GM12878 (cell line): ENCODE measurements at regions not wholly inside any gene's neighbourhood (a gene's known extent, or its start where the extent isn't known, plus 50 kb on each side); places are given as distances from the start of the nearest gene placed in this dataset.

Experiments used
- ATAC-seq: fragments of 200-7000 bp; cut with Tn5 transposase; 3 replicates; pipeline ENCODE4 v1.9.1; 2020; ENCODE audit warnings: mild to moderate bottlenecking, moderate library complexity
- BruUV-seq: library from RNA; stranded (reverse); fragments of 400-500 nt; replicated peaks from 2 replicates; lab custom pipeline; 2021; lab: Mats Ljungman, UMichigan
- CTCF ChIA-PET: fragments of 300-600 bp; sonication (Branson Sonifier 250); formaldehyde crosslinking; extraction: SDS; loops from one replicate; lab custom pipeline; 2021; ENCODE audit warnings: inconsistent platforms; lab: Yijun Ruan, JAX
- POLR2A ChIA-PET: fragments of 350-600 bp; formaldehyde crosslinking; extraction: SDS; loops from one replicate; lab custom pipeline; 2021; ENCODE audit warnings: inconsistent platforms; lab: Charles Lee
- RAD21 ChIA-PET: fragments of 300-600 bp; sonication (Branson Sonifier 250); formaldehyde crosslinking; loops from one replicate; lab custom pipeline; 2023; ENCODE audit warnings: antibody characterized with exemption; ENCODE audit not compliant: unreplicated experiment; lab: Charles Lee
- SMC1A ChIA-PET: fragments of 300-600 bp; sonication (Branson Sonifier 250); formaldehyde crosslinking; loops from one replicate; lab custom pipeline; 2023; ENCODE audit not compliant: unreplicated experiment, uncharacterized antibody; lab: Charles Lee
- DNase-seq: peaks from one replicate; pipeline ENCODE4 v3.0.0-alpha.2; 2011; ENCODE audit warnings: low read depth, low spot score
- FAIRE-seq: peaks from 3 replicates; lab custom pipeline; 2011; peaks lifted over from hg19 to GRCh38; lab: Jason Lieb, UNC
- H2AFZ ChIP-seq: 2 replicates; pipeline ENCODE4 v1.6.0; 2011; ENCODE audit warnings: low read depth, low read length, control low read depth; ENCODE audit not compliant: control insufficient read depth
- H3K27ac ChIP-seq: 2 replicates; pipeline ENCODE4 v1.5.1; 2011; ENCODE audit warnings: control low read depth; ENCODE audit not compliant: control insufficient read depth, insufficient read depth
- H3K27me3 ChIP-seq, 2 experiments: replicated peaks in 1 of 2; 2 replicates each; pipeline versions ENCODE4 v1.6.0 to v1.6.1; 2011; ENCODE audit warnings: low read length in 1 of 2; ENCODE audit not compliant: control insufficient read depth in 2 of 2, insufficient read depth in 2 of 2
- H3K36me3 ChIP-seq, 2 experiments: 2 replicates each; pipeline ENCODE4 v1.5.1; 2011; ENCODE audit warnings: low read length in 1 of 2; ENCODE audit not compliant: control insufficient read depth in 2 of 2, insufficient read depth in 2 of 2
- H3K4me1 ChIP-seq: 2 replicates; pipeline ENCODE4 v1.6.1; 2011; ENCODE audit warnings: mild to moderate bottlenecking, low read length, moderate library complexity, mixed read lengths; ENCODE audit not compliant: control insufficient read depth, insufficient read depth
- H3K4me2 ChIP-seq: 2 replicates; pipeline ENCODE4 v1.6.0; 2011; ENCODE audit warnings: control low read depth; ENCODE audit not compliant: control insufficient read depth, insufficient read depth
- H3K4me3 ChIP-seq: fragments of 200-600 bp; sonication (generic); 2 replicates; pipeline ENCODE4 v1.5.1; 2016
- H3K79me2 ChIP-seq: 2 replicates; pipeline ENCODE4 v1.6.0; 2011; ENCODE audit warnings: low read length; ENCODE audit not compliant: control insufficient read depth, insufficient read depth
- H3K9ac ChIP-seq: 2 replicates; pipeline ENCODE4 v1.8.0; 2011; ENCODE audit warnings: low read length, control low read depth, mixed read lengths; ENCODE audit not compliant: control insufficient read depth, insufficient read depth
- H3K9me3 ChIP-seq: replicated peaks from 3 replicates; pipeline ENCODE4 v1.5.1; 2011; ENCODE audit warnings: mild to moderate bottlenecking, low read length; ENCODE audit not compliant: control insufficient read depth, insufficient read depth
- H4K20me1 ChIP-seq: 2 replicates; pipeline ENCODE4 v1.6.0; 2011; ENCODE audit not compliant: control insufficient read depth, insufficient read depth
- ATF7 ChIP-seq: fragments of 450-650 bp; IDR thresholded peaks from 2 replicates; pipeline ENCODE4 v1.6.1; 2016; ENCODE audit warnings: low read depth, mild to moderate bottlenecking
- ESRRA ChIP-seq: IDR thresholded peaks from 2 replicates; pipeline ENCODE4 v1.6.1; 2012; ENCODE audit warnings: mild to moderate bottlenecking, low read length, improper control_type of control experiment
- GATAD2B ChIP-seq: fragments of 450-650 bp; conservative IDR thresholded peaks from 2 replicates; pipeline ENCODE4 v1.6.1; 2017; ENCODE audit warnings: low read depth, mild to moderate bottlenecking, moderate library complexity
- NRF1 ChIP-seq: conservative IDR thresholded peaks from 2 replicates; pipeline ENCODE4 v1.6.1; 2011; ENCODE audit warnings: mild to moderate bottlenecking, low read depth, low read length, improper control_type of control experiment
- POLR2AphosphoS2 ChIP-seq: IDR thresholded peaks from 2 replicates; pipeline ENCODE4 v1.6.1; 2011; ENCODE audit warnings: low read depth, mild to moderate bottlenecking, low read length, improper control_type of control experiment, moderate library complexity
- RUNX3 ChIP-seq: IDR thresholded peaks from 2 replicates; pipeline ENCODE4 v1.6.1; 2012; ENCODE audit warnings: low read length, inconsistent platforms
- SMC3 ChIP-seq: IDR thresholded peaks from 2 replicates; pipeline ENCODE4 v1.6.1; 2011; ENCODE audit warnings: low read length, improper control_type of control experiment, borderline replicate concordance
- SUPT20H ChIP-seq: IDR thresholded peaks from 2 replicates; pipeline ENCODE4 v1.6.1; 2011; ENCODE audit warnings: low read depth, mild to moderate bottlenecking, low read length, moderate library complexity, borderline replicate concordance; ENCODE audit not compliant: control insufficient read depth
- SUZ12 ChIP-seq: fragments of 200-600 bp; sonication (generic); IDR thresholded peaks from one replicate; pipeline ENCODE4 v1.6.1; 2018; ENCODE audit warnings: antibody characterized with exemption, mild to moderate bottlenecking; ENCODE audit not compliant: unreplicated experiment
- ZBED1 ChIP-seq: IDR thresholded peaks from 2 replicates; pipeline ENCODE4 v1.6.1; 2016; ENCODE audit warnings: borderline replicate concordance
- ZNF217 ChIP-seq: fragments of 450-650 bp; IDR thresholded peaks from 2 replicates; pipeline ENCODE4 v1.6.1; 2017; ENCODE audit warnings: antibody characterized with exemption, mild to moderate bottlenecking
- ZNF24 ChIP-seq: fragments of 450-650 bp; IDR thresholded peaks from 2 replicates; pipeline ENCODE4 v1.6.1; 2017; ENCODE audit warnings: antibody characterized with exemption, mild to moderate bottlenecking
- WGBS: methylation state at CpG from one replicate; pipeline ENCODE4 v1.1.6; 2016; ENCODE audit warnings: low lambda C conversion rate; ENCODE audit not compliant: insufficient replicate concordance, insufficient coverage; ENCODE audit errors: missing lambda C conversion rate; 5-methylcytosine and 5-hydroxymethylcytosine counted together
- in situ Hi-C: fragments of 300-500 bp; cut with MboI; formaldehyde crosslinking; loops from 9 replicates; pipeline ENCODE4 v1.14.3; 2018; ENCODE audit warnings: mixed read lengths
- intact Hi-C: fragments of 100-400 bp; cut with micrococcal nuclease; formaldehyde crosslinking; loops from one replicate; pipeline ENCODE4 v1.14.2; 2022; ENCODE audit not compliant: unreplicated experiment
- TF ChIP-seq, protein P1 (sequence below): IDR thresholded peaks from 2 replicates; pipeline ENCODE4 v1.6.1; 2012; ENCODE audit warnings: mild to moderate bottlenecking, low read depth, low read length
- TF ChIP-seq, protein P2 (sequence below): IDR thresholded peaks from 2 replicates; pipeline ENCODE4 v1.6.1; 2012; ENCODE audit warnings: improper control_type of control experiment, low read depth, low read length; ENCODE audit not compliant: insufficient replicate concordance
- TF ChIP-seq, protein P3 (sequence below): IDR thresholded peaks from 2 replicates; pipeline ENCODE4 v1.6.1; 2011; ENCODE audit warnings: borderline replicate concordance, low read depth, mild to moderate bottlenecking, moderate library complexity, mixed read lengths, low read length; ENCODE audit not compliant: insufficient read depth; ENCODE audit errors: extremely low read length

DNA sequence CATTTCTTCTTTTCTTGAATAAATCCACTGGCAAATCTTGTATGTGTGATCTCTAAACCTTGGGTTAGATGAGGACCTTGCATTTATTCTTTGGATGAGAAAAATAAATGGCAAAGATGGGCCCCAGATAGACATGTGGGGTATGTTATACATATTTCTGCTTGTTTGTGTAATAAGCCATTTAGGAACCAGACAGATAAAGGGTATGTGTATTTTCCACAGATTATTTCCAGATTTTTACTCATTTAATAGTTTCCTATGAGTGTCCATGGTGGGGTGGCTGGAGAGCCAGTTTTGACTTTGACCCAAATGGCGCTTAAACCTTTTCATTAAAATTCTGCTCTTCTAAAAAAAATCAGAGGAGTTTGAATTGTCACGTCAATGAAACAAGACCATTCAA, 102.8 kb downstream of the MYCN start:
- Histone ChIP-seq H3K27me3 (no peaks in the 10 kb centered on the region; a peak in 1 of 4 replicates), H4K20me1 (no peaks in the 10 kb centered on the region), H3K9me3 (no peaks in the 10 kb centered on the region), H3K36me3 (no peaks in the 10 kb centered on the region), H3K4me2 (no peak overlapping the region), H2AFZ (no peak overlapping the region), H3K79me2 (no peaks in the 10 kb centered on the region), H3K27ac (no peak overlapping the region), H3K4me3 (no peak overlapping the region), H3K9ac (no peak overlapping the region), H3K4me1 (no peaks in the 10 kb centered on the region)
- 18% methylated on average over 2 of the region's 2 CpGs for WGBS
- POLR2A ChIA-PET, result no interaction called here
- FAIRE-seq (no peak), DNase-seq (no peak), ATAC-seq (no peak)
- no TSS peak for BruUV-seq
- intact Hi-C loops, result no loop called here
- SMC1A ChIA-PET, result no interaction called here
- in situ Hi-C loops, result no loop called here
- CTCF ChIA-PET, result no interaction called here
- RAD21 ChIA-PET, result no interaction called here
- TF ChIP-seq ATF7, result no peak
- TF ChIP-seq GATAD2B, result no peak
- TF ChIP-seq SUZ12, result no peak
- TF ChIP-seq, protein P1, sequence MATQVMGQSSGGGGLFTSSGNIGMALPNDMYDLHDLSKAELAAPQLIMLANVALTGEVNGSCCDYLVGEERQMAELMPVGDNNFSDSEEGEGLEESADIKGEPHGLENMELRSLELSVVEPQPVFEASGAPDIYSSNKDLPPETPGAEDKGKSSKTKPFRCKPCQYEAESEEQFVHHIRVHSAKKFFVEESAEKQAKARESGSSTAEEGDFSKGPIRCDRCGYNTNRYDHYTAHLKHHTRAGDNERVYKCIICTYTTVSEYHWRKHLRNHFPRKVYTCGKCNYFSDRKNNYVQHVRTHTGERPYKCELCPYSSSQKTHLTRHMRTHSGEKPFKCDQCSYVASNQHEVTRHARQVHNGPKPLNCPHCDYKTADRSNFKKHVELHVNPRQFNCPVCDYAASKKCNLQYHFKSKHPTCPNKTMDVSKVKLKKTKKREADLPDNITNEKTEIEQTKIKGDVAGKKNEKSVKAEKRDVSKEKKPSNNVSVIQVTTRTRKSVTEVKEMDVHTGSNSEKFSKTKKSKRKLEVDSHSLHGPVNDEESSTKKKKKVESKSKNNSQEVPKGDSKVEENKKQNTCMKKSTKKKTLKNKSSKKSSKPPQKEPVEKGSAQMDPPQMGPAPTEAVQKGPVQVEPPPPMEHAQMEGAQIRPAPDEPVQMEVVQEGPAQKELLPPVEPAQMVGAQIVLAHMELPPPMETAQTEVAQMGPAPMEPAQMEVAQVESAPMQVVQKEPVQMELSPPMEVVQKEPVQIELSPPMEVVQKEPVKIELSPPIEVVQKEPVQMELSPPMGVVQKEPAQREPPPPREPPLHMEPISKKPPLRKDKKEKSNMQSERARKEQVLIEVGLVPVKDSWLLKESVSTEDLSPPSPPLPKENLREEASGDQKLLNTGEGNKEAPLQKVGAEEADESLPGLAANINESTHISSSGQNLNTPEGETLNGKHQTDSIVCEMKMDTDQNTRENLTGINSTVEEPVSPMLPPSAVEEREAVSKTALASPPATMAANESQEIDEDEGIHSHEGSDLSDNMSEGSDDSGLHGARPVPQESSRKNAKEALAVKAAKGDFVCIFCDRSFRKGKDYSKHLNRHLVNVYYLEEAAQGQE, result no peak
- no peak for TF ChIP-seq ZNF217
- TF ChIP-seq, protein P2, sequence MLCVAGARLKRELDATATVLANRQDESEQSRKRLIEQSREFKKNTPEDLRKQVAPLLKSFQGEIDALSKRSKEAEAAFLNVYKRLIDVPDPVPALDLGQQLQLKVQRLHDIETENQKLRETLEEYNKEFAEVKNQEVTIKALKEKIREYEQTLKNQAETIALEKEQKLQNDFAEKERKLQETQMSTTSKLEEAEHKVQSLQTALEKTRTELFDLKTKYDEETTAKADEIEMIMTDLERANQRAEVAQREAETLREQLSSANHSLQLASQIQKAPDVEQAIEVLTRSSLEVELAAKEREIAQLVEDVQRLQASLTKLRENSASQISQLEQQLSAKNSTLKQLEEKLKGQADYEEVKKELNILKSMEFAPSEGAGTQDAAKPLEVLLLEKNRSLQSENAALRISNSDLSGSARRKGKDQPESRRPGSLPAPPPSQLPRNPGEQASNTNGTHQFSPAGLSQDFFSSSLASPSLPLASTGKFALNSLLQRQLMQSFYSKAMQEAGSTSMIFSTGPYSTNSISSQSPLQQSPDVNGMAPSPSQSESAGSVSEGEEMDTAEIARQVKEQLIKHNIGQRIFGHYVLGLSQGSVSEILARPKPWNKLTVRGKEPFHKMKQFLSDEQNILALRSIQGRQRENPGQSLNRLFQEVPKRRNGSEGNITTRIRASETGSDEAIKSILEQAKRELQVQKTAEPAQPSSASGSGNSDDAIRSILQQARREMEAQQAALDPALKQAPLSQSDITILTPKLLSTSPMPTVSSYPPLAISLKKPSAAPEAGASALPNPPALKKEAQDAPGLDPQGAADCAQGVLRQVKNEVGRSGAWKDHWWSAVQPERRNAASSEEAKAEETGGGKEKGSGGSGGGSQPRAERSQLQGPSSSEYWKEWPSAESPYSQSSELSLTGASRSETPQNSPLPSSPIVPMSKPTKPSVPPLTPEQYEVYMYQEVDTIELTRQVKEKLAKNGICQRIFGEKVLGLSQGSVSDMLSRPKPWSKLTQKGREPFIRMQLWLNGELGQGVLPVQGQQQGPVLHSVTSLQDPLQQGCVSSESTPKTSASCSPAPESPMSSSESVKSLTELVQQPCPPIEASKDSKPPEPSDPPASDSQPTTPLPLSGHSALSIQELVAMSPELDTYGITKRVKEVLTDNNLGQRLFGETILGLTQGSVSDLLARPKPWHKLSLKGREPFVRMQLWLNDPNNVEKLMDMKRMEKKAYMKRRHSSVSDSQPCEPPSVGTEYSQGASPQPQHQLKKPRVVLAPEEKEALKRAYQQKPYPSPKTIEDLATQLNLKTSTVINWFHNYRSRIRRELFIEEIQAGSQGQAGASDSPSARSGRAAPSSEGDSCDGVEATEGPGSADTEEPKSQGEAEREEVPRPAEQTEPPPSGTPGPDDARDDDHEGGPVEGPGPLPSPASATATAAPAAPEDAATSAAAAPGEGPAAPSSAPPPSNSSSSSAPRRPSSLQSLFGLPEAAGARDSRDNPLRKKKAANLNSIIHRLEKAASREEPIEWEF, result no peak
- no peak for TF ChIP-seq SUPT20H
- no peak for TF ChIP-seq ZNF24
- no peak for TF ChIP-seq NRF1
- TF ChIP-seq ZBED1, result no peak
- no peak for TF ChIP-seq RUNX3
- TF ChIP-seq POLR2AphosphoS2, result no peak
- no peak for TF ChIP-seq SMC3
- TF ChIP-seq, protein P3, sequence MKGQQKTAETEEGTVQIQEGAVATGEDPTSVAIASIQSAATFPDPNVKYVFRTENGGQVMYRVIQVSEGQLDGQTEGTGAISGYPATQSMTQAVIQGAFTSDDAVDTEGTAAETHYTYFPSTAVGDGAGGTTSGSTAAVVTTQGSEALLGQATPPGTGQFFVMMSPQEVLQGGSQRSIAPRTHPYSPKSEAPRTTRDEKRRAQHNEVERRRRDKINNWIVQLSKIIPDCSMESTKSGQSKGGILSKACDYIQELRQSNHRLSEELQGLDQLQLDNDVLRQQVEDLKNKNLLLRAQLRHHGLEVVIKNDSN, result no peak
- TF ChIP-seq ESRRA, result no peak
